ENCODE measurements at regions not wholly inside any gene's neighbourhood (a gene's known extent, or its start where the extent isn't known, plus 50 kb on each side); places are given as distances from the start of the nearest gene placed in this dataset.

DNA sequence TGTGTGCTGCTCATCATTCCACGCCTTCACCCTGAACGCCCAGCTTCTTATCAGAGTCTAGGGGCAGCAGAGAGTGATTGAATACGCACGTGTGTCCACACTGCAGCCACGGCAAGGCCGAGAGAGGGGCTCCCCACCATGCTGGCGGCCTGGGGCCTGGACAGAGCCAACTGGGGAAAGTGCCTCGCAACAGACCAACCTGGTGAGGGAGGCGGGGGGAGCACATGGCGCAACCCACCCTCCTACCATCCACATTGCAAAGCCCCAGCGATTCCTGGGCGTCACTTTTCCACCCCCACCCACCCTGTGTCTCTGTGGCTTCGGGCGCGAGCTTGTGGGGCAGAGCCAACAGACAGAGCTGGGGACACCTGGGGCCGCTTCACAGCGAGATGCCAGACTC, 66.4 kb upstream of the DUSP22 start:
- no peak for DNase-seq (ENCODE audit: low spot score)

- DNase-seq (ENCODE audit: low spot score): no peak
These were observed 65.7 kb upstream of the DUSP22 start for GRCh38 chr6:226516-227073.

DNA sequence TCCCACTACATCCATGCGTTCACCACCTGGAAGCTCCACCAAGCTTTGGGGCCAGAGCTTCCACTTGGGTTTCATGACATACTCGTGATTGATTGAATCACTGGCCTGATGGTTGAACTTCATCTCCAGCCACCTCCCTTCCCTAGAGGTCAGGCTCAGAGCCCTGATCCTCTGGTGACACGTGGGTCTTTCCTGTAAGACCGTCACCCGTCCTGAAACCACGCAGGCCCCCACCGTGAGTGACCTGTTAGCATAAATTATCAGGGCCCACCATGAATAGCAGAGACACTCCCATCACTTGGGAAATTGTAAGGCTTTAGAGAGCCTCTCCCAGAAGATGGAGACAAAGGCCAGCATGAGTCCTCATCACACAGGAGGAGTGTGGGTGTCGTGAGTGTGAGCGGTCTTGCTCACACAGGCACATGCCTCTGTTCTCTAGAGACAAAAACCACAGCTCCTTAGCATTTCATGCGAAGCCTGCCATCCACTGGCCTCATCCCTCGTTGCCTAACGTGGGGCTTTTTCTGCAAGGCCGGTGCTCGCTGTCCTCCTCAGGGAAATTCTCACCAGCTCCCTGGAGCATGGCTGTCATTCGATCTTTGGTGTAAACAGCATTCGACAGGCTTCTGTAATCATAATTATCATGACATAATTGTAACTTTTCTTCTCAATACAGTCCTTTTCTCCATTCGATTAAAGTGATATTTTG, 65.1 kb upstream of the DUSP22 start:
- DNase-seq (ENCODE audit: low spot score): no peak

GRCh38 chr6:227812-228338, 64.4 kb upstream of the DUSP22 start:
- DNase-seq (ENCODE audit: low spot score): no peak

- DNase-seq (ENCODE audit: low spot score): no peak
These were observed 63.2 kb upstream of the DUSP22 start for GRCh38 chr6:228881-229651.

GRCh38 chr6:231779-232178, 60.5 kb upstream of the DUSP22 start:
- DNase-seq (ENCODE audit: low spot score): no peak

GRCh38 chr6:232982-233640, 59.2 kb upstream of the DUSP22 start:
- no peak for DNase-seq (ENCODE audit: low spot score)

DNA sequence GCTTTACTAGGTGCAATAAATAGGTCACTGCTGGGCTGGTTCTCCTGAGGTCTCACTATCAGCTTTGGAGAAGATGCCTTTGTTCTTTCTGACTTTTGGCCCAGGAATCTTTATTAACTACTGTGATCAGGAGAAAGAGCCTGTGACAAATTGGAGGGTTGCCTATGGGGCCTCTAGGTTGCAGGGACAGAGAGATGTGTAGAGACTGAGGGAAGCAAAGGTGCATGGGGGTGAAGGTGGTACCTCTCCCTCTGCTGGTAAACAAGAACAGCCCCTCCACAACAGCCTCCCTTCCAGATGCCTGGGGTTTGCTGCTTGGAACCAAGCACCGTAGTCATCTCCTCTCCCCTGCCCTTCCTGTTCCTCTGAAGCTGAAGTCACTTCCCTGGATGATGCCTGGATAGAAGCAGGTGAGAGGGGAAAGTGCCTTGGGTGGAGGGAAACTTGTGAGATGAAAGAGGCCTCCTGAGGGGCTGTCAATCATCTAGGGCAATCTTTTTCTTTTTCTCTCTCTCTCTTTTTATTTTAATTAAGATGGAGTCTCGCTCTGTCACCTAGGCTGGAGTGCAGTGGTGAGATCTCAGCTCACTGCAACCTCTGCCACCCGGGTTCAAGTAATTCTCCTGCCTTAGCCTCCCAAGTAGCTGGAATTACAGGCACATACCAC, 57.4 kb upstream of the DUSP22 start:
- no peak for DNase-seq (ENCODE audit: low spot score)

DNA sequence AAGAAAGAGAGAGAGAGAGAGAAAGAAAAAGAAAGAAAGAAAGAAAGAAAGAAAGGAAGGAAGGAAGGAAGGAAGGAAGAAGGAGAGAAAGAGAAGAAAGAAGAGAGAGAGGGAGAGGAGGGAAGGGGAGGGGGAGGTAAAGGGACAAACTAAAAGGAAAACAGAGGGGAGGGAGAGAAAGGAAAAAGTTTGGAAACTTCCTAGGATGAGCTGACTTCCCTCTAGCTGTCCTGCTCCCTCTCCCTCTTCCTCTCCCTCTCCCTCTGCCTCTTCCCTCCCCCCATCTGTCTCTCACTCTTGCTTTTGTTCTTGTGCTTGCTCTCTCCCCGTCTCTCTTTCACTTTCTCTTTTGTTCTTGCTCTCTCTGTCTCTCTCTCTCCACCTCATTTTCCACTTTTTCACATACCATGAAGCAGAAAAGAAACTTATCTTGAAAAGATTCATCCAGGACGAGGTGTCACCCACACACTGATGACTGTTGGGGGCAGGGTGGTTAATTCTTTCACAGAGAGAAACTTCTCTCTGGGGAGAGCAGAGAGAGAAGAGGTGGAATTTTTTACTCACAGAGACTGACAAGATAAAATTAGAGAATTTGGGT, 56.4 kb upstream of the DUSP22 start:
- no peak for DNase-seq (ENCODE audit: low spot score)

- no peak for DNase-seq (ENCODE audit: low spot score)
These were observed 55.8 kb upstream of the DUSP22 start for GRCh38 chr6:236519-236918.

GRCh38 chr6:240151-240550, 52.1 kb upstream of the DUSP22 start:
- no peak for DNase-seq (ENCODE audit: low spot score)

GRCh38 chr6:241336-241865, 50.9 kb upstream of the DUSP22 start:
- no peak for DNase-seq (ENCODE audit: low spot score)

All from ureter (tissue), 1 donor.